ENCODE measurements at regions not wholly inside any gene's neighbourhood (a gene's known extent, or its start where the extent isn't known, plus 50 kb on each side); places are given as distances from the start of the nearest gene placed in this dataset.
"Not testable (repeated sequence)": the region's sequence is repeated elsewhere in the genome, so short reads cannot be mapped to it uniquely, and the experiment has no call there.

DNA sequence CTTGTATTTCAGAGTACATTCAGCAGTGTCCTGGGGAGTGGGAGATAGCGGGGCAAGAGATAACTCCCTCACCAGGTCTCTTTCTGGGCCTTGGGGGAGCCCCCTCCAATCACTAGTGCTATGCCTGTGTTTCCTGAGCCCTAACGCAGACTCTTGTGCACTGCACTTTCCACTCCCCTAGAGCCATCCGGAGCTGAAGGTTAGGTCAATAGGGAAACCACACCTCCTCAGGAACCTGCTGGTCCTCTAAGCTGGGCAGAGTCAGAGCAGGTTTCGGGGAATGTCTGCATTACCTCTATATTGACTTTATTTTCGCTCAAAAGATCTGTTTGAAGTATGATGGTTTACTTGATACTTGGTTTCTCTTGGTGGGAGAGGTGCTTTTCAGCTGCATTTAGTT is 617.0 kb upstream of the ROBO1 start:
- DNase-seq (ENCODE audit: low spot score in 2 of 2) (no peak), ATAC-seq (replicated peaks; ENCODE audit: extremely low read depth, poor library complexity, severe bottlenecking) (no peak)
- H3K36me3 Mint-ChIP-seq (ENCODE audit: insufficient read depth), result no peaks in the 10 kb centered on the region
- H3K27ac Mint-ChIP-seq (ENCODE audit: low read depth), result no peak overlapping the region
- no peaks in the 10 kb centered on the region for H3K27me3 Mint-ChIP-seq
- H3K4me1 Mint-ChIP-seq, result no peaks in the 10 kb centered on the region
- H3K9me3 Mint-ChIP-seq, result peaks cover 7% of the 10 kb centered on the region
- H3K4me3 Mint-ChIP-seq, result no peak overlapping the region

DNA sequence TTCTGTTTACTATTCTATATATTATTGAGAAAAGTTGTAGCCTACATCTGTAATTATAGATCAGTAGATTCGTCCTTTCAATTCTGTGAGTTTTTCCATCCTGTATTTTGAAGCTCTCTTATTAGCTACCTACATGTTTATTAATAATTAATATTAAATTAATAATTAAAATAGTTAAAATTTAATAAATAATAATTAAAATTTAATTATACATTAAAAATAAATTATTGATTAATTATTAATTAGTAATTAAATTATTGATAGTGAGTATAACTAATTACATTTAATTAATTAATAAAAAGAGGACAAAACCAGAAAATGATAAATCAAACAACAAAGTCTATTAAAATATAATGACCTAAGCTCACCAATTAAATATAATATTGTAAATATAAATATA is 606.6 kb upstream of the ROBO1 start:
- H3K4me1 Mint-ChIP-seq, result no peaks in the 10 kb centered on the region
- peaks cover 5% of the 10 kb centered on the region for H3K9me3 Mint-ChIP-seq
- no peaks in the 10 kb centered on the region for H3K27me3 Mint-ChIP-seq
- DNase-seq (ENCODE audit: low spot score in 2 of 2), result no peak
- no peak overlapping the region for H3K27ac Mint-ChIP-seq (ENCODE audit: low read depth)
- H3K4me3 Mint-ChIP-seq, result no peak overlapping the region
- ATAC-seq (replicated peaks; ENCODE audit: extremely low read depth, poor library complexity, severe bottlenecking), result no peak
- no peaks in the 10 kb centered on the region for H3K36me3 Mint-ChIP-seq (ENCODE audit: insufficient read depth)

DNA sequence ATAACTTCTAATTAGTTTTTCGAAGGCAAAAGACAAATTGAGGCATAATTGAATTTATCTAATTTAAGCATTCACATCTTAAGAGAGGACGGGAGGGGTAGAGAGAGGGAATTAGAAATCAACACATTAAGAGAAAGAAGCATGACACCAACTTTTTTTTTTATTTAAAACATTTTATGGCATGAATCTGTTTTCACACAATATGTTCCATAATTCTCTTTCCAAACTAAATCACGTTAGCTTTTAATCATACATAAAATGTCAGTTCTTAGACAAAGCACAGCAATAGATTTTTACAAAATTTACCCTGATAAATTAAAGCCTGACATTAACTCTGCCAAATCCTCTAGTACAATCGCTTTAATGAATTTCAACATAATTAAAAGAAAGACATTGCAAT is 600.8 kb upstream of the ROBO1 start:
- peaks cover 19% of the 10 kb centered on the region for H3K9me3 Mint-ChIP-seq
- ATAC-seq (replicated peaks; ENCODE audit: extremely low read depth, poor library complexity, severe bottlenecking), result no peak
- no peak for DNase-seq (ENCODE audit: low spot score in 2 of 2)
- no peak overlapping the region for H3K4me3 Mint-ChIP-seq
- H3K27ac Mint-ChIP-seq (ENCODE audit: low read depth), result no peak overlapping the region
- H3K4me1 Mint-ChIP-seq, result no peaks in the 10 kb centered on the region
- no peaks in the 10 kb centered on the region for H3K27me3 Mint-ChIP-seq
- H3K36me3 Mint-ChIP-seq (ENCODE audit: insufficient read depth), result no peaks in the 10 kb centered on the region

DNA sequence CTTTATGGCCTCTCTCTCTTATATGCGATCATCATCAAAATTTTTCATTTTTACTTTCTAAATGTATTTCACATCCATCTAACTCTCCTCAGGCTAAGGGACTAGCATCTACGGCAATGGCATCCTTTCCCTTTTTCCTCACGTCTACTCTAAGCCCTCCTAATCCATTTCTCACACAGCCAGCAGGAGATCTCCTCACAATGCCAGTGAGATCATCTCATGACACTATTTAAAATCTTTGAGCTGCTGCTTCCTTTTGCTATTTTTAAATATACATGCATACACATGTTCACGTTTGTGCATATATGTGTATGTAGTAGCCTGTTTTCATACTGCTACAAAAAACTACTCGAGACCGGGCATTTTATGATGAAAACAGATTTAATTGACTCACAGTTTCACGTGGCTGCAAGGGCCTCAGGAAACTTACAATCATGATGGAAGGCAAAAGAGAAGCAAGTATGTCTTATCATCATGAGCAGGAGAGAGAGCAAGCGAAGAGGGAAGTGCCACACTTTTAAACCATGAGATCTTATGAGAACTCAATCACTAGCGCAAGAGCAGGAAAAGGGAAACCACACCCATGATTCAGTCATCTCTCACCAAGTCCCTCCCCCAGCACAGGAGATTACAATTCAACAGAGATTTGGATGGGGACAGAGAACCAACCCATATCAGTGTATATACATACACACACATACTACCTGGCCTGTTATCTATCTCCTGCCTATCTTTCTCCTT is 599.2 kb upstream of the ROBO1 start:
- Mint-ChIP-seq H3K36me3 (ENCODE audit: insufficient read depth) (no peaks in the 10 kb centered on the region), H3K4me1 (no peaks in the 10 kb centered on the region), H3K27me3 (no peaks in the 10 kb centered on the region), H3K27ac (ENCODE audit: low read depth) (no peak overlapping the region), H3K4me3 (no peak overlapping the region), H3K9me3 (peaks cover 17% of the 10 kb centered on the region)
- ATAC-seq (replicated peaks; ENCODE audit: extremely low read depth, poor library complexity, severe bottlenecking), result no peak
- no peak for DNase-seq (ENCODE audit: low spot score in 2 of 2)

DNA sequence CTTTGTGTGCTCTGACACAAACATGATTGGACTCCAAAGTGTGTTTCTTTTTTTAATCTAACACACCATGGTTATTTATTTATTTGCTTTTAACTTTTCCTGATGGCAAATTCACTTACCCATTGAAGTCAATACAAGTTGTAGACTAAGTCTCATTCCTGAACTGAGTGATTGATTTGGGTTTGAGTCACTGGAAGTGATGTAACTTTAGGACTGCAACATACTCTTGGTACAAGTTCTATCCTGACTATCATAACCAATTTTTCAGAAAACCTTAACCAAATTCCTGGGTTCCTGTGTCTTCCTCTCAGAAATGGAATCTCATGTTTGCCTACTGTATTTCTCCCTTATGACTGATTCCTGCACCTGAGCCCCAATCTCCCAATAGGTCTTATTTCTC is 590.0 kb upstream of the ROBO1 start:
- Mint-ChIP-seq H3K9me3 (peaks cover 29% of the 10 kb centered on the region), H3K36me3 (ENCODE audit: insufficient read depth) (no peaks in the 10 kb centered on the region), H3K27ac (ENCODE audit: low read depth) (no peak overlapping the region), H3K4me1 (no peaks in the 10 kb centered on the region), H3K4me3 (no peak overlapping the region), H3K27me3 (no peaks in the 10 kb centered on the region)
- ATAC-seq (replicated peaks; ENCODE audit: extremely low read depth, poor library complexity, severe bottlenecking) (no peak), DNase-seq (ENCODE audit: low spot score in 2 of 2) (no peak)

DNA sequence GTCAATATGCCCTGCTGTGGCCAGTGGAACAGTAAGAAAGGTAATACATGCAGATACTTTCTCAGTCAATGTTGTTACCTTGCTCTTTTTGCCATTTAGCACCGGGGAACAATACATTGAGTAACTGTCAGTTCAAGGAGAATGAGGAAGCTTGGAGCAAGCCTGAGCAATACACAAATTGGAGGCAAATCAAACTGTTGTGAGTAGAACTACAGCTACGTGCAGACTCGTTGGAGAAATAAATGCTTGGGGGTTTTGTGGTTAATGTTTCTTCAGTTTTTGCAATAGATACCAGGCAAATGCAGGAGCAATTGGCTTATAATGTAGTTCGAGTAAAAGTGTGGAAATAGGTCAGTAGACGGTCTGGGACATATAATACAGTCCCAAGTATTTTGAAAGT is 587.3 kb upstream of the ROBO1 start:
- H3K27ac Mint-ChIP-seq (ENCODE audit: low read depth), result no peak overlapping the region
- H3K9me3 Mint-ChIP-seq, result peaks cover 36% of the 10 kb centered on the region
- no peaks in the 10 kb centered on the region for H3K4me1 Mint-ChIP-seq
- DNase-seq (ENCODE audit: low spot score in 2 of 2) (no peak), ATAC-seq (replicated peaks; ENCODE audit: extremely low read depth, poor library complexity, severe bottlenecking) (no peak)
- H3K27me3 Mint-ChIP-seq, result no peaks in the 10 kb centered on the region
- no peak overlapping the region for H3K4me3 Mint-ChIP-seq
- no peaks in the 10 kb centered on the region for H3K36me3 Mint-ChIP-seq (ENCODE audit: insufficient read depth)

DNA sequence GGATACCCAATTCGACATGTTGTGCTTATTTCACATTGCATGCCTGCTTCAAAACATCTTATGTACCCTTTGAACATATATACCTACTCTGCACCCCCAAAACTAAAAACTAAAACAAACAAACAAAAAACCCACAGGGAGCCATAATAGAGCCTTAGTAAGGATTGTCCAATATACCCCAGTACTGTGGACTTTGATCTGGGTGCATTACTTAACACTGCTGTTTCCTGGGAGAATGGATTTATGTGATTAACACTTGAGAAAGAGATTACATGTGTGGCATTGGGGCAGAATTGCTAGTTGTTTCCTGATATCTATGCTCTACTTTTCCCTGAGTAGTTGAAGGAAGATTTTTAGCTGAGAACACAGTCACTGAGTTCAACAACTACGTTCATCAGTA is 583.4 kb upstream of the ROBO1 start:
- H3K9me3 Mint-ChIP-seq, result peaks cover 30% of the 10 kb centered on the region
- no peak for ATAC-seq (replicated peaks; ENCODE audit: extremely low read depth, poor library complexity, severe bottlenecking)
- DNase-seq (ENCODE audit: low spot score in 2 of 2), result no peak
- no peak overlapping the region for H3K4me3 Mint-ChIP-seq
- no peak overlapping the region for H3K27ac Mint-ChIP-seq (ENCODE audit: low read depth)
- H3K4me1 Mint-ChIP-seq, result no peaks in the 10 kb centered on the region
- H3K36me3 Mint-ChIP-seq (ENCODE audit: insufficient read depth), result no peaks in the 10 kb centered on the region
- H3K27me3 Mint-ChIP-seq, result no peaks in the 10 kb centered on the region

DNA sequence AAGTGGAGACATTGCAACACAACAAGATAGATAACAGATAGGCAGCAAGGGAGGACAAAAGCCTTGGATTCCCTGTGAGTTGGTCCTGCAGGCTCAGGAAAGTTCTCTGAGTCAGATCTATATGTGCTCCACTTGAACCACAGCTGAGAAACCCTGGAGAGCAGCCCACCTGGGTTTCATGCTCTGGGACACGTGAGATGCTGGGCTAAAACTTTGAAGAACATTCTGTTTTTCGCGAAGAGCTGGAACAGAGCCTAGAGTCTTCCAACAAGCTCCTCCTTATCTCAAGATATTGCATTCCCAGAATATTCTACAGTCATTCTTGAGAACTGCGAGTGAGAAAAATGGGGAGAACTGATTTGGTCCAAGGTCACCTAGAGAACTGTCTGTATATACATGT is 583.0 kb upstream of the ROBO1 start:
- Mint-ChIP-seq H3K27ac (ENCODE audit: low read depth) (no peak overlapping the region), H3K36me3 (ENCODE audit: insufficient read depth) (no peaks in the 10 kb centered on the region), H3K9me3 (peaks cover 30% of the 10 kb centered on the region), H3K27me3 (no peaks in the 10 kb centered on the region), H3K4me3 (no peak overlapping the region), H3K4me1 (no peaks in the 10 kb centered on the region)
- no peak for ATAC-seq (replicated peaks; ENCODE audit: extremely low read depth, poor library complexity, severe bottlenecking)
- no peak for DNase-seq (ENCODE audit: low spot score in 2 of 2)

DNA sequence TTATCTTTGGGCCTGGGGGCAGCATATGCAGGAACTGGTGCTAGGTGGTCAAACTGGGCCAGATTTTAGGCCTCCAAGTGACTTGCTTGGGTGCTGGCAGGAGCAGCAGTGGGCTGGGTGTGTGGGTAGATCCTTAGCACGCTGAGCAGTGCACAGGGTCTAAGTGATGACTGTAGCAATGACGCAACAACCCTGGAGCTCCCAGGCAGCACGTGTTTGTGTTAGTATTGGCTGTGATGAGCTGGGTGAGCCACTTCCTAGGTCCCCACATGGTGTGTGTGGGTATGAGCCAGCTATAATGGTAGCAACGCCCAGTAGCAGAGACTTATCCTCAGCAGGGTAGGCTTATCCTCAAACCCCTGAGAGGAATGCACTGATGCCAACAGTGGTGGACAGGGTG is 570.6 kb upstream of the ROBO1 start:
- no peak for ATAC-seq (replicated peaks; ENCODE audit: extremely low read depth, poor library complexity, severe bottlenecking)
- Mint-ChIP-seq H3K27ac (ENCODE audit: low read depth) (no peak overlapping the region), H3K4me3 (no peak overlapping the region), H3K36me3 (ENCODE audit: insufficient read depth) (peaks cover 4% of the 10 kb centered on the region), H3K4me1 (no peaks in the 10 kb centered on the region), H3K9me3 (peaks cover 35% of the 10 kb centered on the region), H3K27me3 (no peaks in the 10 kb centered on the region)
- DNase-seq (ENCODE audit: low spot score in 2 of 2), result no peak

DNA sequence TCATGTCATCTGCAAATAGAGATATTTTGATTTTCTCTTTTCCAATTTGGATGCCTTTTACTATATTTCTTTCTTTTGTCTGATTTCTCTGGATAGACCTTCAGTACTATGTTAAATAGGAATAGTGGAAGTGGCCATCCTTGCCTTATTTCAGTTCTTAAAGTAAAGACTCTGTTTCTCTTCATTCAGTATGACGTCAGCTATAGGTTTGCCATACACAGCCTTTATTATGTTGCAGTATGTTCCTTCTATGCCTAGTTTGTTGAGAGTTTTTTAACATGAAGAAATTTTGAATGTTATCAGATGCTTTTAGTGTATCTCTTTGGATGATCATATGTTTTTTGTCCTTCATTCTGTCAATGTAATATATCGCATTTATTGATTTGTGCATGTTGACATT is 566.7 kb upstream of the ROBO1 start:
- H3K4me3 Mint-ChIP-seq, result no peak overlapping the region
- peaks cover 4% of the 10 kb centered on the region for H3K36me3 Mint-ChIP-seq (ENCODE audit: insufficient read depth)
- no peak overlapping the region for H3K27ac Mint-ChIP-seq (ENCODE audit: low read depth)
- H3K4me1 Mint-ChIP-seq, result no peaks in the 10 kb centered on the region
- H3K27me3 Mint-ChIP-seq, result no peaks in the 10 kb centered on the region
- peaks cover 28% of the 10 kb centered on the region for H3K9me3 Mint-ChIP-seq
- ATAC-seq (replicated peaks; ENCODE audit: extremely low read depth, poor library complexity, severe bottlenecking) (no peak), DNase-seq (ENCODE audit: low spot score in 2 of 2) (no peak)

DNA sequence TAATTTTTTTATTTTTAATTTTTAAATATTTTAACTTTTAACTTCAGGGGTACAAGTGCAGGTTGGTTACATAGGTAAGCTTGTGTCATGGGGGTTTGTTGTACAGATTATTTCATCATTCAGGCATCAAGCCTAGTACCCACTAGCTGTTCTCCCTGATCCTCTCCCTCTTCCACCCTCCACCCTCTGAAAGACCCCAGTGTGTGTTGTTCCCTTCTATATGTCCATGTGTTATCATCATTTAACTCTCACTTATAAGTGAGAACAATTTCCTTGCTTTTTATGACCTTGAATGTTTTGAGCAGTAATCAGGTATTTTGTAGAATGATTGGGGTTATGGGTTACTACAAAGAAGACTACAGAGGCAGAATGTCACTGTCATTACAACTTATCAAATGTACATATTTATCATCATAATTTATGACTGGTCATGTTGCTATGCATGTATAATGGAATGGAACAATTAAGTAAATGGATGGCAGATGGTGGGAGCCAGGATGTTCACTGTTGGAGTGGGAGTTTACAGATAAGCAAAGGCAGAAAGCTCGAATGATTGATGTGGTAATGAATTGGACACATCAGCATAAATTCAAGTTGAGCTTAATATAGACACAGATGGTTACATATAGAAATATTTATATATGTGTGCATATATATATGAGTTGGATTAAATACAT is 563.8 kb upstream of the ROBO1 start:
- ATAC-seq (replicated peaks; ENCODE audit: extremely low read depth, poor library complexity, severe bottlenecking) (no peak), DNase-seq (ENCODE audit: low spot score in 2 of 2) (no peak)
- H3K4me3 Mint-ChIP-seq, result no peak overlapping the region
- H3K27ac Mint-ChIP-seq (ENCODE audit: low read depth), result no peak overlapping the region
- H3K9me3 Mint-ChIP-seq, result peaks cover 22% of the 10 kb centered on the region
- H3K27me3 Mint-ChIP-seq, result no peaks in the 10 kb centered on the region
- no peaks in the 10 kb centered on the region for H3K36me3 Mint-ChIP-seq (ENCODE audit: insufficient read depth)
- no peaks in the 10 kb centered on the region for H3K4me1 Mint-ChIP-seq

DNA sequence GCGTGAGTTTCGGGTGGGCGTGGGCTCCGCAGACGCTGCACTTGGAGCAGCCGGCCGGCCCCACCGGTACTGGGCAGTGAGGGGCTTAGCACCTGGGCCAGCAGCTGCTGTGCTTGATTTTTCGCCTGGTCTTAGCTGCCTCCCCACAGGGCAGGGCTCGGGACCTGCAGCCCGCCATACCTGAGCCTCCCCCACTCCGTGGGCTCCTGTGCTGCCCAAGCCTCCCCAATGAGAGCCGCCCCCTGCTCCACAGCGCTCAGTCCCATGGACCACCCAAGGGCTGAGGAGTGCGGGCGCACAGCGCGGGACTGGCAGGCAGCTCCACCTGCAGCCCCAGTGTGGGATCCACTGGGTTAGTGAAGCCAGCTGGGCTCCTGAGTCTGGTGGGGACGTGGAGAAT is 546.7 kb upstream of the ROBO1 start:
- H3K36me3 Mint-ChIP-seq (ENCODE audit: insufficient read depth); H3K4me1 Mint-ChIP-seq; ATAC-seq (replicated peaks; ENCODE audit: extremely low read depth, poor library complexity, severe bottlenecking); DNase-seq (ENCODE audit: low spot score in 2 of 2); H3K27me3 Mint-ChIP-seq; H3K4me3 Mint-ChIP-seq; H3K27ac Mint-ChIP-seq (ENCODE audit: low read depth): not testable (repeated sequence)
- H3K9me3 Mint-ChIP-seq, result peaks cover 17% of the 10 kb centered on the region

DNA sequence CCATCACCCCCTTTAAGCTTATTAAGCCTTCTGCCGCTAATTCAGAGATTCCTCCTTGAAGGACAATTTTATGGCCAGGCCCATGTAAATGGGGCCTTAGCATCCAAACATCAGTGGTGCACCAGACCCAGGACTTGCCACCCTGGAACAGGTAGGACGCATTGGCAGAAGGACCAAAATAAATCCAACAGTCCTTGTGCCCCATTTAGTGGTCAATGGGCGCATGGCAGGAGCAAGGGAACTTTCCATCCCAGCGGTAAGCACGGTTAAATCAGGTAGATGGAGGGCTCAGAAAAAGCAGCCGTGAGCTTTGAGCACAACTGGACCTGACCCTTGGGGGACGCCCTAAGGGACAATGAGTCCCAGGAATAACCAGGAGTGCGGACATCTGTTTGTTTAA is 540.8 kb upstream of the ROBO1 start:
- Mint-ChIP-seq H3K9me3 (peaks cover 28% of the 10 kb centered on the region), H3K27ac (ENCODE audit: low read depth) (no peak overlapping the region), H3K4me3 (no peak overlapping the region), H3K4me1 (no peaks in the 10 kb centered on the region), H3K36me3 (ENCODE audit: insufficient read depth) (peaks cover 4% of the 10 kb centered on the region), H3K27me3 (no peaks in the 10 kb centered on the region)
- DNase-seq (ENCODE audit: low spot score in 2 of 2), result no peak
- no peak for ATAC-seq (replicated peaks; ENCODE audit: extremely low read depth, poor library complexity, severe bottlenecking)

Measured in central memory CD8-positive, alpha-beta T cell (primary cell).